Heart left ventricle (tissue), 13 donors: ENCODE measurements at regions not wholly inside any gene's neighbourhood (a gene's known extent, or its start where the extent isn't known, plus 50 kb on each side); places are given as distances from the start of the nearest gene placed in this dataset.

Experiments
- POLR2A ChIP-seq, 2 donors: fragments of 450-650 bp; IDR thresholded peaks; one replicate each; pipeline ENCODE4 v1.6.1; 2017; ENCODE audit warnings: antibody characterized with exemption in 2 of 2, mild to moderate bottlenecking in 2 of 2, moderate library complexity in 2 of 2
- TF ChIP-seq, protein P1 (sequence below), 12 donors: fragments of 200-600 bp; sonication (generic) in 4 of 12; IDR thresholded peaks; one replicate each; pipeline versions ENCODE4 v1.5.0 to v1.8.0; 2018 to 2022; ENCODE audit warnings: antibody characterized with exemption in 12 of 12, mild to moderate bottlenecking in 5 of 12
- donor health status: ischemic (EF 13 %, LVEDD 7.1; RV severe dilation, severe dysfunction).
- donor health status: DM: no; HTN: yes; CAD: no.
- donor health status: DM: no; HTN: no; CAD: no.
- donor health status: ischemic (EF 25% LVEDD 6.9; RV normal size, moderate dysfunction).
- donor health status: ischemic (EF 25% LVEDD 5.7; RV mildly dilated, moderate dysfunction).
- donor health status: ischemic (EF 35%, LVEDD 5.7; RV mildly dilated, moderate dysfunction).
- donor health status: nonischemic (EF 11% LVEDD 7.7; RV severe dilation, severe dysfunction).
- donor health status: DM: yes; HTN: yes; CAD: no.
- donor health status: PGD.
- donor health status: ischemic (EF 29% LVEDD 5.4; RV normal size, mild dysfunction).
- donor health status: nonischemic (EF 23%, LVEDD 6.1; RV moderate dilation, normal function).

DNA sequence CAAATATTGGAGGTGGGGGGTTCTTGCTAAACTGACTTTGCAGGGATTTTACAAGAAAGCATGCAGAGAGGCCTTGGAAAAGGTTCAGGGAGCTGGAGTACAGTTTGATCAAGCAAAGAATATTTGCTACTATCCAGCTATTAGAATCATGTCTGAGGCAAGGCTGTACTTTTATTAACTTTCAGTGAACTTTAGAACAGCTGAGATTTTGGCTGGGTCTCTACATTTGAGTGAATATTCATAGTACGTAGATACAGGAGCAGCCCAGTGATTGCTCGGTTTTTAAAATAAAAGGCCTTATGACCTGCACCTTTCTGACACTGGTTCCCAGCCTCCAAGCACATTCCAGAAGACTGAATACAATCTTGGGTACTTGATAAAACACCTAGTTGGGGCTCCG, 496.8 kb upstream of the AKR1E2 start:
- TF ChIP-seq, protein P1, sequence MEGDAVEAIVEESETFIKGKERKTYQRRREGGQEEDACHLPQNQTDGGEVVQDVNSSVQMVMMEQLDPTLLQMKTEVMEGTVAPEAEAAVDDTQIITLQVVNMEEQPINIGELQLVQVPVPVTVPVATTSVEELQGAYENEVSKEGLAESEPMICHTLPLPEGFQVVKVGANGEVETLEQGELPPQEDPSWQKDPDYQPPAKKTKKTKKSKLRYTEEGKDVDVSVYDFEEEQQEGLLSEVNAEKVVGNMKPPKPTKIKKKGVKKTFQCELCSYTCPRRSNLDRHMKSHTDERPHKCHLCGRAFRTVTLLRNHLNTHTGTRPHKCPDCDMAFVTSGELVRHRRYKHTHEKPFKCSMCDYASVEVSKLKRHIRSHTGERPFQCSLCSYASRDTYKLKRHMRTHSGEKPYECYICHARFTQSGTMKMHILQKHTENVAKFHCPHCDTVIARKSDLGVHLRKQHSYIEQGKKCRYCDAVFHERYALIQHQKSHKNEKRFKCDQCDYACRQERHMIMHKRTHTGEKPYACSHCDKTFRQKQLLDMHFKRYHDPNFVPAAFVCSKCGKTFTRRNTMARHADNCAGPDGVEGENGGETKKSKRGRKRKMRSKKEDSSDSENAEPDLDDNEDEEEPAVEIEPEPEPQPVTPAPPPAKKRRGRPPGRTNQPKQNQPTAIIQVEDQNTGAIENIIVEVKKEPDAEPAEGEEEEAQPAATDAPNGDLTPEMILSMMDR (IDR thresholded peaks at IDR 0.05), result no peak
- no peak for TF ChIP-seq POLR2A (IDR thresholded peaks at IDR 0.05)
